Prostate gland (tissue), 2 donors: ENCODE measurements at regions not wholly inside any gene's neighbourhood (a gene's known extent, or its start where the extent isn't known, plus 50 kb on each side); places are given as distances from the start of the nearest gene placed in this dataset.

Experiments used
- CTCF ChIP-seq, 4 experiments: fragments of 200-600 bp in 2 of 4; fragments of 450-650 bp in 2 of 4; sonication (generic) in 2 of 4; IDR thresholded peaks; 1 replicate in 3 of 4; 2 replicates in 1 of 4; pipeline ENCODE4 v1.5.1; 2016 to 2019; ENCODE audit warnings: antibody characterized with exemption in 4 of 4, mild to moderate bottlenecking in 2 of 4, moderate library complexity in 2 of 4
- POLR2A ChIP-seq: fragments of 450-650 bp; IDR thresholded peaks from one replicate; pipeline ENCODE4 v1.6.1; 2016; ENCODE audit warnings: antibody characterized with exemption, mild to moderate bottlenecking

- TF ChIP-seq CTCF (IDR thresholded peaks at IDR 0.05) (no peak), POLR2A (no peak)
Measured at GRCh38 chr18:54517521-54517920, 73.5 kb upstream of the DYNAP start.
